Stimulated activated CD4-positive, alpha-beta T cell treated with anti-CD3 and anti-CD28 coated beads, Interleukin-12 subunit alpha, Interleukin-12 subunit beta, amount 100 ng/mL, for 48 hours (primary cell): ENCODE measurements at regions not wholly inside any gene's neighbourhood (a gene's known extent, or its start where the extent isn't known, plus 50 kb on each side); places are given as distances from the start of the nearest gene placed in this dataset.

ENCODE experiments used
- DNase-seq, 3 donors: peaks; one replicate each; pipeline ENCODE4 v3.0.0-alpha.2; 2020; ENCODE audit warnings: low read depth in 2 of 3, low spot score in 1 of 3

DNA sequence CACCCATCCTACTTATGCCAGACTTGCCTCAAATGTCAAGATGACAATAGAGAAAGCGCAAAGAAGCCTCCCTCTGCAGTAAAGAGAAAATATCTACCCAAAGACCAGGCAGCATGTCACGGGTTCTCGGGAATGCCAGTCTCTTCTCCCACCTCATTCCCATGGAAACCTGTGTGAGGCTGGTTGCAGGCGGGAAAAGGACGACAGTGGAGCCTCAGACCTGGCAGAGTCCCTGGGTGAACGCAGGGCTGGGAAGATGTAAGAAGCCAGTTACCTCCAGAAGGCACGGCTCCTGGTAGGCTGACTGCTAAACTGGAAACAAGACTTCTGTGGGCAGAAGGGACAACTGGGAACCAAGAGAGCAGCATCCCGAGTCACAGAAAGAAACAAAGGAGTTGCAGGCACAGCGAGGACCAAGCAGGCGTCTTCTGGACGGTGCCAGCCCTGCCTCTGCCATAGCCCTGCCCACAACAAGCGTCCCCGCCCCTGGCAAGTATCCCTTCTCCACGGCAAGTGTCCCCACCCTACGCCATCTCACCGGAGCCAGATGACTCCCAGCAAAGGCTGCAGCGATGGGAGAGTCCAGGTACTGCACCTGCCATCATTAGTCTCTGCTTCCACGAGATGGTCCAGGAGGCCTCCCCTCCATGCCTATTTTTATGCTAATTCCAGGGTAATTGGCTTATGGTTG is 440.8 kb upstream of the MYT1L start:
- DNase-seq, result no peak

DNA sequence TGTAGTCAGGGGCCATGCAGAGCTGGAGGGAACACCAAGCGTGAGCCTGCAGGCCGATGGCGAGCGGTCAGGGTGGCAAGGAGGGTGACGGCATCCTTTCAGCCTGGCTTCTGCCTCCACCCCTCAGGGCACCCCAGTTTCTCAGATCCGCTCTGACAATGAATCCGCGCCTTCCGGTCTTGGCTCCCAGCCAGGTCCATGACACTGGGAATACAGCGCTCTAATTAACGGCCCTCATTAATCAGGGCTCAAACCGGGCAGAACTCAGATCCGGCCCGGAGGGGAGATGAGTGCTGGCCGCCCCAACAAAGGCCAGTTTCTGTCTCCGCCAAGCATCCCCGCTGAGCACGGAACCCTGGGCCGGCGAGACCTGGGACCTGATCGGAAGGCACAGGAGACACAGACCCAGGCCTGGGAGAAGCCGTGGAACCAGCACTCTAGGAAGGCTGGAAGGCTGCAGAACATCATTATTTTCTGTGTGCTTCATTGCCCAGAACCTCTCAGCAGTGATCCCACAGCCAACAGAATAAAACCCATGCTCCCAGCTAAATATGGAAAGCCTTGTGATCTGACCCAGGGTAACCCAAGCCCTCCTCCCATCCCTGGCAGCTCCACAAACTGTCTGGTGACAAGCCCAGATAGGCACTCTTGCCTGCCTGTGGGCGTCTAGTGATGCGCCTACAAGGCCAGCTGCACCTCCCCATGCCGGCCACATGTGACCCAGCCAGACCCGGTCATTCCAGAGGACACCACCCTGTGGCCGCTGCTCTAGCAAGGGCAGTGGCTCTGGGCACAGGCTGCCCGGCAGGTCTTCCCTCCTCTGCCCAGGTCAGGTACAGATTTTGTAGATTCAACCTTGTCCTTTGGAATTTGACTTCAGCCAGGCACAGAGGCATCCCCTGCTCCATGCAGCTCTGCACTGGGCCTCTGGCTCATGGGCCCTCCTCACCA is 438.7 kb upstream of the MYT1L start:
- no peak for DNase-seq

DNA sequence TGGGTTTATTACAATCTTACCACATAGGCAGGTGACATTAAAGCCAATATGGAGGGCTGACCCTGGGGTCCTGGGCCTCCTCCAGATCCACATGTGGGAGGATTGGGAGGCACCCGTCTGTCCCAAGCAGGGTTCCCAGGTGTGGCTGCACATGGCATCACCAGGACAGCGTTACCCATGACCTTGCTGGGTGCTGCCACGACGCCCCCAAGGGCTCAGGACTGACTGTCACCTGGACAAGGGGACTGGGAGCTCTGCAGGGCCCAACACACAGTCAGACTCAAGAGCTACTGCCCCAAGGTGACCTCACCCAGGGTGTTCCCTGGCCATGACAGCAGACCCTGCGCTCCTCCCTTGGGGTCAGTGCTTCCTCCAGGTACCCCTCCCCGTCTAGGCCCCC is 437.4 kb upstream of the MYT1L start:
- DNase-seq, result no peak

DNA sequence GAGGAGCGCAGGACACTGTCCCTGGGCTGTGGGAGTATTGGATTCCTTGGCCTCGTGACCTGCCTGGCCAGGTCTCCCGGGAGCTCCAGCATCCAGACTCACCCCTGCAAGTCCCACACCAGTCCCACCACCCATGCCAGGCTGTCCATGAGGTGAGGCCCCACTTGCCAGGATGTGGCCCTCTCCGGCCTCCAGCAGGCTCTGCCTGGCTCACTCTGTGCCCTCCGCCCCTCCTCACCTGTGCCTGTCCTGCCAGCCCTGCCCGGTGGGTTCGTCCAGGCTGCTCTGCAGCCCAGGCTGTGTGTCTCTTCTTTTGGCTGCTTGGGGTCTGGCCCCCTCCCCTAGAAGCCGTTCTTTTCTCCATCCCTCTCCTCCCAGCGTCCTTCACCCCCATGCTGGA is 436.8 kb upstream of the MYT1L start:
- no peak for DNase-seq

DNA sequence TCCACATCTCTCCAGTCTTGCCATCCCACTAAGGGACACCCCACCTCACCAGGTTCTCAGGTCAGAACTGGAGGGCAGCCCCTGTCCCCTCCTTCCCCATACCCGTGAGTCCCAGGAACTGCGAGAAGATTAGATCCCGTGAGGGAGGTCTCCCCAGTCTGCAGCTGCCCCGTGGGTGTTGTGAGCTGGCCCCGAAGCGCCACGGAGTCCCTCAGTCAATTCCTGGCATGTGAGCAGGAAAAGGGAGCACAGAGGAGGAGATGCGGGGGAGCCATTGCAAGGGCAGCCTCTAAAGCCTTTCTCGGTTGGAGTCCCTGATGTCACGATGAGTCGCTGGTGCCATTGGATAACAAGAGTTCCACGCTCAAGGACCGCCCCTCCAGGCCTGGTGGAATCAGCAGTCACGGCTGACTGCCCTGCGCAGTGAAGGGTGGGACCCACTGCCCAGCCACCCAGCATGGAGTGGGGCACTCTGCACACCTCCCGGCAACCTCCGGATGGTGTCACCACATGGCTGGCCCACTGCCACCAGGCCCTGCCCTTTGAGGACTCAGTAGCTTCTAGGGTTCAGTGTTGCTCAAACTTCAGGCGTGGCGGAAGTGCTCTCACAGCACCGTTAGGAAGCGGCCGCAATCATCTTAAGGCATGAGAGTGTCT is 434.9 kb upstream of the MYT1L start:
- DNase-seq, result no peak

DNA sequence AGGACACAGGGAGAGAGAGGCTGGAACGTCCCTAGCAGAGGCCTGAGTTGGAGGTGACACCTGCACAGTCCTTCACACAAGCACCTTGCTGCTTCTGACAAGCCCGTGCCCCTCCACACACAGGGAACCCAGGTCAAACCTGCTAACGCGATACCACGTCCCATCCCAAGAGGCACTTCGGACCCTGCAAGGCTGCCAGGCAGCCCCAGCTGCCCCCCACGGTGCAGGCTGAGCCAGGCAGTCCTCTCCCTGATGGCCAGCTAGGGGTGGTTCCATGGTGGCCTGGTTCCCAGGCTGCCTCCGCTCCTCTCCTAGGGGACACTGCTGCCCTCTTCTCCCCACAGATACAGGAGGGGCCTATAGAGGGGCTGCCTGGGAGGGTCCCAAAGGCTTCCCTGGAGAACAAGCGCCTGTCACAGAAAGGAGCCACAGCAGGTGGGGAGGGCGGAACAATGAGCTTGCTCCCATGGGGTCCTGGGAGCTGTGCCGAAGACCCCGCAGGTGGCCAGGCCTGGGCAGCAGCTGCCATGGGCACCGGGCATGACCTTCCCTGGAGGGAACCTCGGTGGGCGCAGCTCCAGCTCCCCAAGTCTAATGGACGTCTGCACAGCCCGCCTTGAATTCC is 434.2 kb upstream of the MYT1L start:
- no peak for DNase-seq

DNA sequence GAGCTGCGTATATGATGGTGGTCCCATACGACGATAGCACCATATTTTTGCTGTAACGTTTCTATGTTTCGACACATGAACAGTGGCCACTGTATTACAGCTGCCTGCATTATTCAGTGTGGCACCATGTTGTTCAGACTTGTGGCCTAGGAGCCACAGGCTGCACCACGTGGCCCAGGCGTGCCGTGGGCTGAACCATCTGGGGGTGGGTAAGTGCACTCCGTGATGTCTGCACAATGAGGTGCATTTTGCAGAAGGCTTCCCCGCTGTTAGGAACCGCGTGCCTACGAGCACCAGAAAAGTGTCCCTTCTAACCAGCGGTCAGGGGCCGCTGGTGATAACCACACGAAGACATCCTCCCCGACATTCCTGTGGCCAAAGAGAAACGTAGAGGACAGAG is 433.7 kb upstream of the MYT1L start:
- no peak for DNase-seq

DNA sequence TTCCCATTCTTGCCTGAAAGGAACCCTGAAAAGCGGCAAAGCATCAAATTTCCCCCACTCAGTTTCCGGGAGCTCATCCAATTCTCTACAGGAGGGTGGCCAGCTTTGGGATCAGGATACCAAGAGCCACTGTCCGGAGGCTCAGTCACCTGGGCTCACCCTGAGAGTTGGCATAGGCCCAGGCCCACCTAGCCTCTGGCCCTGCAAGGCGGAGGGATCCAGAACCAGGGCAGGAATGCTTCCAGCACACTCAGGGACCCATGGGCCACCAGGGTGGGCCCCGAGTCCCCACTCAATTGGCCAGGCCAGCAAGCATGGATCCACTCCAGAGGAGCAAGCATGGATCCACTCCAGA is 432.9 kb upstream of the MYT1L start:
- DNase-seq, result no peak

DNA sequence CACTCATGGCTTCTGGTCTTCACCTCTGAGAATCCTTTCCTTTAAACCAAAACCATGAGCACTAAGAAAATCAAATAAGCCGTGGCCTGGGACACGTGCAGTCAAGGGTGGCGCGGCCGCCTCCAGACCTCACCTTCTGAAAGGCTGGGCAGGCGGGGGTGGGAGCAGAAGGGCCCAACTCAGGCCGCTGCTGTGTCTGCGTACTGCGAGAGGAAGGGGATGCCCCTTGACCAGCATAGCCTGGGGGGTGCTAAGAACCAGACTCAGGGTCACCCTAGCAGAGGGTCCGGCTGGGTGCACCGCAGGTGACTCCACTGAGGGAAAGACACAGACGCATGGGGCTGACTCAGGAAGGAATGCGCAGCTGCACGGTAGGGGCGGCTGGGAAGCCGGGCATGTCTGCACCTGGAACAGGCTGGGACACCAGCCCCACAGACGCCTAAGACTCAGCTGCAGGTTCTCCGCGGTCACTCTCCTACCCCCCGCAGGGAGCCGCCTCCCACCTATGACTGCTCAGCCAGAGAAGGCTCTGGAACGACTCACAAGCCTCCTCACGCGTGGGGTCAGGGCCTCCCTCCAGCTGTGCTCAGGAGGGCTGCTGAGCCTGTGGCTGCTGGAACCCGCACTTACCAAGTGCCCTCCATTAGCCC is 432.4 kb upstream of the MYT1L start:
- no peak for DNase-seq

DNA sequence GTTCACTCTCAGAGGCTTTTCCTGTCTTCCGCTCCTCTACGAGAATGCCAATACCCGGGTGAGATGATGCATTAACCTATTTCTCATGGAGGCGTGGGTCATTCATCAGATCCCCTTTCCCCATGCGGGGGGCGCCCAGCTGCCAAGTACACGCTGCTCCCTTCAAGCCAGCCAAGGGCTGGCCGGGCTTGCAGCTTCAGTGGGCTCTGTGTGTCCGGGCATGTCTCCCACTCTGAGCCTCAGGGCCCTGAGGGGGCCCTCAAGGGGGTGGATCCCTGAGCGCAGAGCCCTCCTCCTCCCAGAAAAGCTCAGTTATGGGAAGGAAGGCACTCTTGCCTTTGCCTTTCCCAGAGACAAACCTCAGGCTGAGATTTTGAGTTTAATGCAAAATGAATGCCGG is 431.8 kb upstream of the MYT1L start:
- DNase-seq, result no peak

DNA sequence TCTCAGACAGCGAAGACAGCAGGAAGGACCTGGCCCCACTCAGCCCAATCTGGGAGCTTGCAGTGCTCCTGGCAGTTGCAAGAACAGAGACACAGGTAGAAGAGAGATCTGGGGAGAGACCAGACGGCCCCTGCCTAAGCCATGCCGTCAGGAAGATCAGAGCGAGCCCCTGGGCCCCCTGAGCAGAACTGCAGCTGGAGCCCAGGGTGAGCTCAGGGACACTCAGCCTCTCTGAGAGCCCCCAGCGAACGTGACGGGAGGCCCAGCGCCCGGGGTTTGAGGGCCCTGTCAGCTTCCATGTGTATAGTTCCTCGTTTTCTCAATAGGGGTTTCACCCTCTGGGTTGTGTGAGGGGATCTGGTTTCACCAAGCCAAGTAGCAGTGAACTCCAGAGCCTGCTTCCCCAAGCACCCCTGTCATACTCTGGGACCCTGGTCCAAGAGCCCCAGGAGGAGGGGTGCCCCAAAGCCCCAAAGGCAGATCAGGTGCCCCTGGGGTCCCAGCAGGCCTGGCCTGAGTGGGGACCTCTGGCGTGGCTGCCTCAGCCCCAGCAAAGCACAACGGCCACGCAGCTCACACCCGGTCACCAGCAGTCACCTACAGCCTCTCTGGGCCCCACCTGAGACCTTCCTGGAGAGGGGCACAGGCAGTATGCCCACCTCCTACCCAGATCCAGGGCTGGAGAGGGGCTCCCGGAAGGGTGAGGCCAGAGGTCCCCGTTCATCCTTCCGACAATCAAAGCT is 431.3 kb upstream of the MYT1L start:
- DNase-seq, result no peak

DNA sequence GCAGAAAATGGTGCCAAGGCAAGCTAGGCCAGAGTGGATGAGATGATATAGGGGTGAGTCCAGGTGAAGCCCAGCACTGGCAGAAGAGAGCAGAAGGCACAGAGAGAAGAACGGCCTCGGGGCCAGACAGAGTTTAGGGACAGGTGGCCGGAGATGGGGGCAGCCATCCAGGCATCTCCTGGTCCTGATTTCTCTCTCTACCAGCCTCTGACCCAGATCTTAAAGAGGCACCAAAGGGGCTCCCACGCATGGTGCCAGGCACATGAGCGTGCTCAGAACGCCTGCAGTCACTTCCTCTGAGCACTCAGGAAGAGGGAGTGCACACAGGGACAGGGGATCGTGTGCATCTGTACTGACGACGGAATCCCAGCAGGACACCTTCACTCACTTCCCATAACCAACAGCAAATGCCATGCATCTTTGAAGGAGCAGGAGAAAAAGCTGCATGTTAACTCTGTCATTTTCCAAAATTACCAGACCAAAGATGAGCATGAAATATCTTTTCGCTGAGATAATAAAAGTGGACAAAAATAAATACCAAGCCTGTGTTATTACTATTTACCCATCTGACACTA is 427.8 kb upstream of the MYT1L start:
- DNase-seq, result no peak

DNA sequence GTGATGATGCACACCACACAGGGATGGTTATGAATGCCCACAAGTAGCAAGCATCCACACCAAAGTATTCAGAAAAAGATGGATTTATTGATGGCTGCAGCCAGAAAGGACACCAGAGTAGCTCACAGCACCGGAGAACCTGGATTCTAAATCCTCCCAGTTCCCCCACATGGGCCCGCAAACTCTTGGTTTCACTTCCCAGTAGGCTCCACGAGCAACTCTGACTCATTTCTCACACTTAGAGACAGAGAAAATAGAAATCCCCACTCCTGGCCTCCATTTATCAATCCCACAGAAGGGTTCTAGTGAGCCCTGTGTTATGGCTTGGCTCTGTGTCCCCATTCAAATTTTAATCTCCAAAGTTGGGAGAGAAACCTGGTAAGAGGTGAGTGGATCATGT is 426.7 kb upstream of the MYT1L start:
- DNase-seq, result no peak

DNA sequence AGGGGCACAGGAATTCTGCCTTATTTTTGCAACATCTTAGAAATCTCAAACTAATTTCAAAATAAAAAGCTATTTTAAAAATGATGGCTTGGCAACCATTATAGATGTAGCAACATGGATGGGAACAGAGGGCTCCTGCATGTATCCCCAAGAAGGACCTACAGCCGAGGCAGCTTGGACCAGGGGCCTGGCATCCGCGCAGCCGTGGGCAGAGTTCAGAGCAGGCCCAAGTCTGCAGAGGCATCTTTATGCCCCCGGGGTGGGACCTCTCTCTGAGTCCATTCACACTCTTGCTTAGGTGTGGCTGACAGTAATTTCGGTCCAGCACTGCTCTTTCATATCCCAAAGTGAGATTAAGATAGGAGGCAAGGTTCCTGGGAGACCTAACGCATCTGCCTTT is 425.8 kb upstream of the MYT1L start:
- DNase-seq, result no peak

DNA sequence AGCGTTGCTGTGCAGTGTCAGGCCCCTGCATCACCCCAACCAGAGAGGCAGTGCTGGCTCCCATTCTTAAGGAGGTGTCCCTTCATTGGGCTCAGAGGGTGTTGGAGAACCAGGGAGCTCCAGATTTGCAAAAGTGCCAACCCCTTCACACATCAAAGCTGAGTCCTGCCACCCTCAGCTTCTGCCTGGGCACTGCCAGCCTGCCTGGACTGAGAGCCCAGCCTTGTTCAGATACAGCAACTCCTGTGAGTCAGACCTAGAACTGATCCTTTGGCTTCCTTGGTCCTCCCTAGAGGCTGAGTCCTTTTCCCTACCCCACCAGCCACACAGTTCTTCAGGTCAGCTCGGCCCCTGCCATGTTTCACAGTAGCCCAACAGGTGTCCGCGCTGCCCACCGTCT is 424.9 kb upstream of the MYT1L start:
- no peak for DNase-seq

DNA sequence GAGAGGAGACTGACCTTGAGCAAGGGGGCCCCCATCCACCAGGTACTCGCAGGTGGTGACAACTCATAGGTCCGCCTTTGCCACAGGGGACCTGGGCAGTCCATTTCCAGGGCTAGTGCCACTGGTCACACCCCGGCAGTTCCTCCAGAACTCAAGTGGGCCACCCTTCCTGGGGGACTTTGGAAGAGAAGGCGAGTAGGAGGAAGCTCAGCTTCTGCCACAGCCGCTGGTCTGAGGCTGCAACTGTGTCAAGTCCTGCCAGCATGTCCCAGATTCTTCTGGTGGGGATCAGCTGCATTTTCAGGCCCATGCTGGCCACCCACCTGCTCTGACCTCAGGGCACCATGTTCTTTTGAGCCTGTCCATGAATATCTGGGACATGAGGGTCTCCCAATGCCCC is 423.9 kb upstream of the MYT1L start:
- DNase-seq, result no peak

DNA sequence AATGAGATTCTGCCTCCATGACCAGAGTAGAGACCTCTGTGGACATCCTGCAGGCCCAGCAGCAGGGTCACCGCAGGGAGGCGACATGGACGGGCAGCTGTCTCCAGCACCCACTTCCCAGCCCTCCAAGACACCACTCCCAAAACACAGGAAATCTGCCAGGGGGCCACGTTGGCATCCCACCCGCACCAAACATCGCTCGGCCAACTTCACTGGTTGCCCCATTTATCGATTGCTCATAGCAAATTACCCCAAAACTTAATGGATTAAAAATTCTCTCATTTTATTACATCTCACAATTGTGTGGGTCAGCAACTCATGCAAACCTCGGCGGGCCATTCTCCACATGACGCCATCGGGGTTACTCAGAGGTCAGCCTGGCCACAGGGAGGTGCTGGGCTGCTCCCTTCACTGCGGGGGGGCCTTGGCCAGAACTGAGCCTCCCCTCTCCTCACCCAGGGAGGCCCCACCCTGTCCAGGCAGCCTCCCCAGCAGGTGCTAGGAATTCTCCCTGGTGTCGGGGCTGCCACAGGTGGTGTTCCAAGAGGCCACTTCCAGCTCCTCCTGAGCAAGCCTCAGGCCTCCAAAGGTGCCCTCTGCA is 420.7 kb upstream of the MYT1L start:
- no peak for DNase-seq

DNA sequence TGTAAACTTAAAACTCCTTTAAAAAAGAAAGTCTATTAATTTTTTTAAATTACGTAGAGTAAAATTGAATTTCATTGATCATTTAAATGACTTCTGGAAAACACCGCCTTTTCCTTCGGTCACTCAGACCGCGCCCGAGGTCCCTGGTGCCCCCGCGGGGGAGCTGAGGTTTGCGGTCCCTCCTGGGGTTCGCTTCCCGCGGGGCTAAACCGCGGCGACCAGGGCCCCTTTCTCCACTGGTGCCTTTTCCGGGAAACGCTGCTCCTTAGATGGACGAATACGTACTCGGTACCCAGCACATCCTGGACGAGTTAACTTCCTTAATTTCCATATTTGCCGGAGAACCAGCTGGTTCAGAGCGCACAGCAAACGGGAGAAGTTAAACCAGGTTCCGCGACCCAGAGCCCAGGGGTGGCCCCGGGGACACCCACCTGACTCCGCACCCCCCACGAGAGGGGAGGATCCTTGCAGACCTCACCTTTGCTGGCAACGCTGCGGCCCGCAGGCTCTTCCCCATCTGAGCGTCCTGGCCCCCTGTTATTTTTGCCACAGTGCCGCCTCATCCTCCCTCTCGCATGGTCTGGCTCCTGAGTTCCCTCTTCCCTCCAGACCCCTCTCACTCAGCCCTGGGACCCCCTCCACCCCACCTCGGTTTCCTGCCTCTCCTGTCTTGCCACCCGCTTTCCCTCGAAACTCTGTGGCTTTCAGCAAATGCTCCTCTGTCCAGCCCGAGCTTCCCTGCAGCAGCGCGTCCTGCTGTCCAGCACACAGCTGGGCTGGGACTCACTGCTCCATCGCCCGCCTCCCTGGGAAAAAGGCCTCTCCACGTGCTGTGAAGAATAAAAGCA is 420.0 kb upstream of the MYT1L start:
- no peak for DNase-seq

DNA sequence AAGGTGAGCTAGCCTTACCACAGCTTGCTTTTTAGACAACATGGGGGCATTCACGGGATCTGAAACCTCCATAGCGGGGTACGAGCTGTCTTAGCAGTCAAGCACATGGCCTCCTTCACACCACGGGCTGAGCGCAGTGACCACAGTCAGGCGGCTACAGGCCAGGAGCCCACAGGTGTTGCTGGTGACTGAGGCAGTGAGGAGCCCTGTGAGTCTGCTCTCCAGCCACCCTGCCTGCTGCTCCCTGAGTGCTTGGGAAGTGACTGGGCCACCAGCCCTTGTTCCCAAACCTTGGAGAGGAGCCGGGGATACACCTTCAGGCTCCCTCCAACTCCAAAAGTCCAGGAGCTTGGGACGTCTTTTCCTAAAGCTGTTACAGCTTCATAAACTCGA is 418.1 kb upstream of the MYT1L start:
- no peak for DNase-seq
